ENCODE measurements at regions not wholly inside any gene's neighbourhood (a gene's known extent, or its start where the extent isn't known, plus 50 kb on each side); places are given as distances from the start of the nearest gene placed in this dataset.

DNA sequence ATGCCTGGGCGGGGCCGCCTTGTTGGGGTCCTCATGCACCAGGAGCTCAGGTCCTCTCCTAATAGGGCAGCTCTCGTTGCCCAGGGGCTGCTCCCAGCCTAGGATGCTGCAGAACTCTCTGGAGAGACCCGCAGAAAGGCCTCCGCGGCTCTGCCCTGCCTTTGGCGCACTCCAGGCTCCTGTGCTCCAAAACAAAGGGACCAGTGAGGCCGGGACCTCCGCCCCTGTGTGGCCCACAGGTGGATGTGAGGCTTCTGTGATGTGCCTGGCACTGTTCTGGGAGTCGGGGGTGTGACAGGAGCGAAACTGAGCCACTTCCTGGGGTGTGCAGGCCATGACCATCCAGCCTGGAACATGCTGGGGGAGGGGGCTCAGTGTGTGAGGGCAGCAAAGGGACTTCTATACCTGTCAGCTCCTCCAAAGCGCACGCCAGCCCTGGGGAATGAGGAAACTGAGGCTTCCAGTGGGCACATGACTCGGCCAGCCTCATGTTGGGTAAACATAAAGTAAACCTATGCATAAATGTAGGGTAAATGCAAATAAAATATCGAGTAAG, 153.2 kb downstream of the IRF8 start:
- no peak for DNase-seq (ENCODE audit: low read depth in 2 of 2, low spot score in 1 of 2)

DNA sequence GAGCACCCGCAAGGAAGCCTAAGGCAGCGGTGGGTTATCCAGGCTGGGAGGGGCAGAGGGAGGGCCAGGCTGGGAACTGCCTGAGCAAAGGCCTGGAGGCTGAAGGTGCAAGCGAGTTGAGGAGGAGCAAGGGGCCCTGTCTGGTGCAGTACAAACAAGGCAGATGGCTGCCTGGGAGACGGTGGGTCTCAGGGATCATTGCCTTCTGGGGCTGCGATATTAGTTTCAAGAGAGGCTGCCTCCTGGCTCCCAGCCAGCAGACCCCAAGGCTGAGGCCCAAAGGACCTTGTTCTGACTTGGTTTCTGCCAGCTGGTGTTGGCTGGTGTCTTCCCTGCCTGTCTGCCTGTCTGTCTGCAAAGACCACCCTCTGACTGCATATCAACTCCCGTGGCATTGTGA, 154.0 kb downstream of the IRF8 start:
- DNase-seq (ENCODE audit: low read depth in 2 of 2, low spot score in 1 of 2) = no peak

DNA sequence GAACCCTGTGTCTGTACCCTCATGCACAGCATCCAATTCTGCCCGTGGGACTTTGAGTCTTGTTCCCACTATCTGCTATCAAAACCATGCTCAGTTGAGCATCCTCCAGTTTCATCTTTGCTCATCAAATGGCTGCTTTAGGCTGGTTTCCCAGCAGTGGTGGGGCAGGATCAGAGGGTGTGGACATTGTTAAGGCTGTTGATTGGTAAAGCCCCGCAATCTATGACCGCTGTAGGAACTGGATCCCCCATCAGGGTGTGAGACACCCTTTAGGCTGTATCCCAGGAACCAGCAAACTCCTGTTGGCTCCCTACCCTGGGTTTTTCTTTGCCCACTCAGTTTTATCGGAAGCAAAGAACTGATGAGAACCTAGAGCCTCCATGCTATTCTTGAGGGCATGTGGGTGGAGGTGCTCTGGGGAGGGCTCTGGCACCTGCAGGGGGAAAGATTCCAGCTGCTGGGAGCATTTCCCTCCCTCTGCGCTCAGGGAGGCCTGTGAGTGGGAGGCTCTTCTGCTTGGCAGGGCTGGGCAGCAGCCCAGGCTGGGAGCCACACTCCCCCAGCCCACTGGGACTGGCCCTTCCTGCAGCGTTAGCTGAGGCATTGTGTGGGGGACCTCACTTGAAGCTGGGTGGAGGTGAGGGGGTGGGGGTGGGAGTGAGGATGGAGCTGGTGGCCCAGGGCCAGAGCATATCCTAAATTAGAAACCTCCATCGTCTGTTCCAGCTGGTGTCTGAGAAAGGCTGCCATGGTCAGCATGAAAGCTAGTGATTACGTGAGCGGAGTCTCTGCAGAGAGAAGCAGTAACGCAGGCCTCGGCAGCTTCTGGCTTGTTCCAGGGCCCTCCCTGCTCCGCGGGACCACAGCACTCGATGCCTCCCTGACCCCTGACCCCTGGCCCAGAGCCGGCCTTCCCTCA, 160.6 kb downstream of the IRF8 start:
- DNase-seq (ENCODE audit: low read depth in 2 of 2, low spot score in 1 of 2) = no peak

DNA sequence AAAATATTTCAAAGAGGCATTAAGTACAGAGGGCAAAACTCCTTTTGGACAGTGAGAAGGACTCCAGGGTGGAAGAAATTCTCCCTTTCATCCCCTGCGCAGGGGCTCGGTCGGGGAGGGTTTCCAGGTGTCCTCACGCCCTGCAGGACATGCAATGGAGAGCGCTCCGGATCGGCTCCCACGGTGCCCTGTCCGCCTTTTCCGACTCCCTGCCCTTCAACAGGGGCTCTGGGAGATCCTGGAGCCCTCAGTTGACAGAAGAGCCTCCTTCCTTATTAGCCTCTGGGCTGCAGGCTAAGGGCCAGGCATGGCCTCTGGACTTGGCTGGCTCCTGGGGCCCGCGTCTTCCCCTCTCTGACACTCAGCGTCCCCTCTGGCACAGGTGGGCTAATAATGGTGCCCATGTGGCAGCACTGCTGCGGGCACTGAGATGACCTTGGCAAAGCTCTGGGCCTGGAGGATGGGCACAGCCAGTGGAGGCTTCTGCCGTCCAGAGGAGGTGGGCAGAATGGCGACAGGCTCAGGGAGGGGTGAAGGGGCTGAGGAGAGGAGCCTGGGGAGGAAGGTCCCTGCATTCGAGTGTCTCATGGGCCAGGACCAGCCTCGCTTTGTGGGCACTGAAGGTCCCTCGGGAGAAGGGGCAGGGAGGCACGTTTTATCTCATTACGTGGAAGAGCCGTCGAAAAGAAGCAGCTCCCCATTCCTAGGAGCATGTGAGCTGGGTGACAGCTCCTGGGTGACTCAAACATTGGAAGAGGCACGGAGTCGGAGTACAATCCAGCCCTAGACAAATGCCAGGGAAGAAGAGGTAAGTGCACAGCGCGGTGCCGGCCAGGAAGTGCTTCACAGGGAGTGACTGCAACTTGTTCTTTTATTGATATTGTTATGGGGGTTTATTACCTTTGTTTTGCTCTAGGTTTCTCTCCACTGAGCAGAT, 161.7 kb downstream of the IRF8 start:
- no peak for DNase-seq (ENCODE audit: low read depth in 2 of 2, low spot score in 1 of 2)

DNA sequence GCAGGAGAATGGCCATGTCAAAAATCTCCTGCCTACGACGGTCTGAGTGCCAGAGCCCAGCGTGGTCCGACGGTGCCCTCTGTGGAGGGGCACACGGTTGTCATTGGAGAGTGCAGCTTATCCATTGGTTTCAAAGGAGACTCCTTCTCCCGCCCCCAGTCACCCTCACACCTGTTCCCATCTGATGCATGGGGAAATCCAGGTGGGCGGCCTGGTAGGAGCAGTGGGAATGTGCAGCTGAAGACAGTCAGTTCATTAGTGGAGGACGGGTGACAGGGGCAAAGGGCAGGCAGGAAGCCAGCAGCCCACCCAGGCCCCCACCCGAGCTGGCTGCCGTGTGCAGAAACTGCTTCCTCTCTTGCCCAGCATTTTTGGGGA, 162.3 kb downstream of the IRF8 start:
- DNase-seq (ENCODE audit: low read depth in 2 of 2, low spot score in 1 of 2) = no peak

DNA sequence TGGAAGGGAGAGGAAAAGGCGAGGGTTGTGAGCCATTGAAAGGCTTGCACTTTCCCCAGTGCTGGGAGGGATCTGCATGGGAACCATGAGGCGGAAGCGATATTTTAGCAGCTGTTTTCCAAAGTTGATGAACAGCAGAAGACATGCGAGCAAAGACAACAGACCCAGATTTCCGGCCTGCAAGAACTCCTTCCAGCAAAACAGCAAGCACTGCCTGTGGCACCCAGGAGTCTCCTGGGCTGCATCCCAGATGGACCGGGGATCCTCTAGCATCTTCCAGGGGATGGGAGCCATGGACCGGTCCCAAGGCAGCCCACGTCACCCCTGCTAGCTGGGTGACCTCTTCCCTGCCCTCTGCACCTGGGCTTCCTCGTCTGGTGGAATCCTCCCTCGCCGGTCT, 162.8 kb downstream of the IRF8 start:
- DNase-seq (ENCODE audit: low read depth in 2 of 2, low spot score in 1 of 2) = no peak

DNA sequence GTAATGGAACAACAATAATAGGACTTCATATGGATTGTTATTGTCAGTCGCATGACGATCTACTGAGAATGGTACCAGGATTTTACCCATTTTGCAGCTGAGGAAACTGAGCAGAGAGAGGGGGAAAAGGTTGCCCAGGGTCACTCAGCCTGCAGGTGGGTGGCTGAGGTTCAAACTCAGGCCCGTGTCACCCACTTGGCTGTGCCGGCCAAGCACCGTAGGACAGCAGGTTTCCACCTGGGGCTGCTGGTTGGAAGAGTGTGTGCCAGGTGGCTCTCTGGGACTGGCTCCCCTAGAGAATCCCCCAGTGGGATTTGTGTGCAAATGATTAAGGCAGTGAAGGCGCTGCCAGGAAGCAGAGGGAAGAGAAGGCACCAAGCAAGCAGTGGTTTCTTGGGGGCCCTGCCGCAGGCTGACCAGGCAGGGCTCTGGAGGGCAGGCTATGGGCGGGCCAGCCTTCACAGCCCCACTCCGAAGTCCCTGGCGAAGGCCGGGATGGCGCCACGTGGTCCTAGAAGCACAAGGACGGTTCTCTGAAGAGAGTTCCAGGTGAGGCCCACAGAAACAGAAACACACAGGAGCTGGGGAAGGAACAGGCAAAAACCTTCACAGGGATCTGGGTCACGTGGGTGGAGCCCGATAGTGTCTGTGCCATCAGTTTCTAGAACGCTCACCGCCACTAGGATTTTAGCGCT, 163.5 kb downstream of the IRF8 start:
- DNase-seq (ENCODE audit: low read depth in 2 of 2, low spot score in 1 of 2) = no peak

DNA sequence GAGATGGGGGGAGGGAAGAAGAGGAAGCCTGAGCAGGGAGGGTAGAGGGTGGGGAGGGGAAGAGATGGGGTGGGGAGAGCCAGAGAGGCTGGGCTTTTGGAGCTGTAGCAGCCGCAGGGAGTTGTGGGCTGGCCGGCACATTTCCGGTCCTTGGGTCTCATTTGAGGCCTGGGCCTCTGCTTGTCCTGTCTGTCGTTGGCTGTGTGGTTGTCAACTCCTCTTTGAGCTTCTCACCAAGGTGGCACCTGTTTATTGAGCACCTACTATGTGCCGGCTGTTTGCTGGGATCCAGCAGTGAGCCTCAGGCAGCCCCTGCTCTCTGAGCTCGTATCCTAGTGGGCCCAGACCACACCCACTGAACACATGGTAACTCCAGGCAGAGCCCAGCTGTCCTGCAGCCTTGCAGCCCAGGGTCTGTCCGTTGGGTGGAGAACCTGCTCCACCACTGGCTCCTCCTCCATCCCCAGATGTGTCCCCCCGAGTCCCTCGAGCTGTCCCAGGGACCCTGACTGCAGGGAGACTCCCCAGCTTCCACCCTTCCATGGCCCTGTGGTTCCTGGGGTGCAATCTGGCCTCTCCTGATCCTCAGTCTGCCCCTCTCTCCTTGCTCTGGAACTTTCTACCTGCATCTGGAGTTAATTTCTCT, 164.9 kb downstream of the IRF8 start:
- DNase-seq (ENCODE audit: low read depth in 2 of 2, low spot score in 1 of 2) = no peak

DNA sequence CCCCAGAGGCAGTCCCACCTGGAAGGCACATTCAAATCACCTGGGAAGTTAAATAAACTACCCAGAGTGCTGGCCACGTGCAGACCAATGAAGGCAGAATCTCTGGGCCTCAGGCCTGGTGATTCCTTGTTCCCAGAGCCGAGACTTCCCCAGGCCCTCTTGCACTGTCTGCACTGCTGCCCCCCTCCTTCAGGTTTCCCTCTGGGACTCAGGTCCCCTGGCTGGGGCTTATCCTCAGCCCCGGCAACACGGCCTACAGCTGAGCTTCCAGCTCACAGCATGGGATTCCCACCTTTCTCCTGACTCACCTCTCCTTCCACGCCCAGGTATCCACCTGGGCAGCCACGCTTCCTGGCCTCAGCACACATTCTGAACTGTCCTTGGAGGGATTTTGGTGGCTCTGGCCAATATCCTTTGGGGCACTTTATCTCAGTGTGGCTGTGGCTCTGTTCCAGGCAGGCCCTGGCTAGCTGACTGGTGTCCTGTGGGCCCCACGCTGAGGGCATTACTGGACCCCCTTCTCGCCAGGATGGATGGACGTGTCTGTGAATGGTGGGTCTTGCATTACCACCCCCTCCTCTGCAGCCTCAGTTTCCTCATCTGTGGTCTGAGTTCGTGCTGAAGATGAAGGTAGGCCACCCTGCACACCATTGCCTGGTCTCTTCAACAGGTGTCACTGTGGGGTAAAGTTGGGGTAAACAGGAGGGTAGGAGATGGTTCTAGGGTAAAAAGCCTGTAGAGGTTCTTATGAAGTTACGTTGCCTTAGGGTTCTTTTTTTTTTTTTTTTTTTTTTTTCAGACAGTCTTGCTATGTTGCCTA, 165.7 kb downstream of the IRF8 start:
- DNase-seq (ENCODE audit: low read depth in 2 of 2, low spot score in 1 of 2) = no peak

DNA sequence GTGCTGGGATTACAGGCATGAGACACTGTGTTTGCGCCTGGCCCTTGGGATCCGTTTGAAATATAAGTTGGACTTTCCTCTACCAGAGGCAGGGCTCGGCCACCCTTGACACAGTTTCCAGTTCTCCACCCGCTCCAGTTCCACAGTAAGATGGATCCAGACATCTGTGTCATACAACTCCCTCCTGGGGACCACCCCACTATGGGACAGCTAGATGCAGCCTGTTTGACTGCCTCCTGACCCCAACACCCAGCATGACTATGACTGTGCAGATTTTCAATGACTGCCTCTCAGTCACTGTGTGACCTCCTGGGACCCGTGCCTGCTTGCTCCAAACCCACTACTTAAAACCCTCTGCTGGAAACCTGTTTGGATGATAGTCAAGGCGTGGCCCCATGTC, 166.7 kb downstream of the IRF8 start:
- no peak for DNase-seq (ENCODE audit: low read depth in 2 of 2, low spot score in 1 of 2)

DNA sequence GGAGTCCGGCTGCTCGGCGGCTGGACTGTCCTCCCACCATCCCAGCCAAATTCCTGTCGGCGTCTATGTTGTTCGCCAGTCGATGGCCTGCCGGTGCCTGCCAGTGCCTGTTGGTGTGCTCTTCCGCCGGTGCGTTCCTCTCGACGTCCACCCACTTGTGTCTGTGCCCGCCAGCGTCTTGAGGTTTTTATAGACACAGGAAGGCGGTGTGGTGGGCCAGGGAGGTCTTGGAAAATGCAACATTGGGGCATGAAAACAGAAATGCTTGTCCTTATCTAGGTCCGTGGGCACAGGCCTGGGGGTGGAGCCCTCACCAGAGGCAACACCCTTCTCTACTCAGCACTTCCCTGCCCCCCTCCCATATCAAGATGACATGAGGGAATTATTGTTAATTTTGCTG, 167.8 kb downstream of the IRF8 start:
- DNase-seq (ENCODE audit: low read depth in 2 of 2, low spot score in 1 of 2) = no peak

DNA sequence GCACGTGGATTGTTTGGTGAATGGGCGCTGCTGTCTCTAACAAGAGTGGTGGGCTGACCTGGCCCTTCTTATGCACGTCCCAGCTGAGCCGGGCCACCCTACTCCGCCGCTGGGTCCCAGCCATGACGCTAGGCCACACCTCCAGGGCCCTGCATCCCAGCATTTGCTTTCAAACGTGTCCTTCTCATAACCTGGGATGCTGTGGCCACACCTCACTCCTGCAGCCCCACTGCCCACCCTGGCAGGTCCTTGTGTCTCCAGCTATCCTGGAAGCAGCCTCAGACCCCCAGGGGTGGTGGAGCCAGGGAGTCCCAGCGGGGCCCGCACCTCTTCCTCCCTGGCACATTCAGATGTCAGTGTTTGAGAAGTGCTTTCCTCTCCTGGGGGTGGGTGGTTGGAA, 168.6 kb downstream of the IRF8 start:
- DNase-seq (ENCODE audit: low read depth in 2 of 2, low spot score in 1 of 2) = no peak

DNA sequence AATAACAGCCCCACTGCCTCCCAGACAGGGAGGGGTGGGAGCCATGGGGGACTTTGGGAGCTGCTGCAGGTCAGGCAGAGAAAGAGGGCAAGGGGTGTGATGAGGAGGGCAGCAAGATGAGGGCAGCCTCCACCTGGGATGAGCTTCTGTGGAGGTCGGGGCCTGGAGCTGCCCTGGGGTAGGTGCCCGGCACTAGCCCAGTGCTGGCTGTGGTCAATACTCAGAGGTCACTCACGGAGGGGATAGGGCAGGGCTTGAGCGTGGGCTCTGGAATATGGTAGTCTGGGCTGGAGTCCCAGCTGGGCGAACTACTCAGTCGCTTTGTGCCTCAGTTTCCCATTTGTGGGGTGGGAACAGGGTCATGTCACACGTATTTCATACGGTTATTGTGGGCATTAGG, 169.0 kb downstream of the IRF8 start:
- no peak for DNase-seq (ENCODE audit: low read depth in 2 of 2, low spot score in 1 of 2)

DNA sequence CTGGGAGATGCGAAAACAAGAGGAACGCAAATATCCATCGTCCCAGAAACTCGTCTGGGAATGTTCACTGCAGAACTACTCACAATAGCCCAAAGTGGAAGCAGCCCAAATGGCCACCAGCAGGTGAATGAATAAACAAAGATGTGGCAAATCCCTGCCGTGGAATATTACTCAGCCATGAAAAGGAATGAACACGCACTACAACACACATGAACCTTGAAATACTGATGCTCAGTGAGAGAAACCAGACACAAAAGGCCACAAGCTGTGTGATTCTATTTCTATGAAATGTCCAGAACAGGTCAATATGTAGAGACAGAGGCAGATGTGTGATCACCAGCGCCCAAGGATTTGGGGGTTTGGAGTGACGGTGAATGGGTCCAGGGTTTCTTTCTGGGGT, 169.8 kb downstream of the IRF8 start:
- DNase-seq (ENCODE audit: low read depth in 2 of 2, low spot score in 1 of 2) = no peak

DNA sequence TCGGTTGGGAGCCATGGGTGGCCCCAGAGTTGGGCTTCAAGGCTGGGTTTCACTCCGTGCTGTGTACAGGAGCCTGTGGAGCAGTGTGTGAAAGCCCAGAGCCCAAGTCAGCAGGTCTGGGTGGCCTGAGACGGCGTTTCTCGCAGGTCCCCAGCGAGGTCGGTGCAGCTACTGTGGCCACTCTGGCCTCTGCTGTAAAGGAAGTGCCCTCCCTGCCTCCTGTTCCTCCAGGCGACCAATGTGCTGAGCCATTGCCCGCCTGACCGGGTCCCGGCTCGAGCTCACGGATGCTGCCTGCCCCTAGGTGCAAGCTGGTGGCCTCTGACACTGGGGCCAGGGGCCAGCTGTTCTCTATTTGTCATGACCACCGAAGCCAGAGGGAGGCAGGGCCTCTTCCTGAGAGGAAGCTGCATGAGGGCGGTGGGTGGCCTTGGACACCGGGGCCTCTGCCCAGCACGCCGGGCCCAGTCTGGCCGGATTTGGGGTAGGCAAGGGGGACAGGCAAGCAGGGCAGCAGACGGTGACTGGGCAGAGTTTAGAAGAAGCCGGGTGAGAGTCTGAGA, 170.9 kb downstream of the IRF8 start:
- no peak for DNase-seq (ENCODE audit: low read depth in 2 of 2, low spot score in 1 of 2)

DNA sequence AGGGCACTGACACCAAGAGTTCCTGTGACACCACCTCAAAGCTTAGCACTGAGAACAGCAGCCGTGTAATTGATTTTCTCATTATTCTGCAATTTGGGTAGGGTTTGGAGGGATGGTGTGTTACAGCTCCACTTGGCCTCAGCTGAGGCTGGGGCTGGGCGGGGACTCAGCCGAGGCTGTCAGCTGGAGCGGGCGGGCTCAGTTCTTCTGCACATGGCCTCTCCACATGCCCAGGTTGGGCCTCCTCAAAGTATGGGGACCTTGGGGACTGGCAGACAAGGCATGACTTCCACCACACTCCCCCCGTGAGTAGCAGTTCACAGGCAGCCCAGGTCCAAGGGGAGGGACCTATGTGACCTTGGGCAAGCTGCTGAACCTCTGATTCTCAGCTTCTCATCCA, 171.5 kb downstream of the IRF8 start:
- DNase-seq (ENCODE audit: low read depth in 2 of 2, low spot score in 1 of 2) = no peak

DNA sequence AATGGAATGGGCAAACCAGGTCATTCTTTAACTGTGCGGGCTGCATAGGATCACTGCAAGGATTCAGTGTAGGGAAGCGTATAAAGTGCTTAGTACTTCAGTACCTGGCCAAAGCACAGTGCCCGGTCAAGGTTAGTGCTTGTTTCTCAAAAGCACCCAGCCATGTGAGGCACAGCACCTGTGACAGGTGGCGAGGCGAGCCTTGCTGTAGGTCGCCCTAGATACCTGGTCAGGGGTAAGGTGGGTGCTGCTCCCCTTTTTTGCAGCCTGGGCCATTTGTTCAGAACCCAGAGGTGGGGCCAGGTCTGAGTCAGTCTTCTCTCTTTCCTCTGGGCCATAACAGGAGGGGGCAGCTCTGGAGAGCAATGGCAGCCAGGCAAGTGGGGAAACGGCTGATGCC, 172.0 kb downstream of the IRF8 start:
- DNase-seq (ENCODE audit: low read depth in 2 of 2, low spot score in 1 of 2) = no peak

DNA sequence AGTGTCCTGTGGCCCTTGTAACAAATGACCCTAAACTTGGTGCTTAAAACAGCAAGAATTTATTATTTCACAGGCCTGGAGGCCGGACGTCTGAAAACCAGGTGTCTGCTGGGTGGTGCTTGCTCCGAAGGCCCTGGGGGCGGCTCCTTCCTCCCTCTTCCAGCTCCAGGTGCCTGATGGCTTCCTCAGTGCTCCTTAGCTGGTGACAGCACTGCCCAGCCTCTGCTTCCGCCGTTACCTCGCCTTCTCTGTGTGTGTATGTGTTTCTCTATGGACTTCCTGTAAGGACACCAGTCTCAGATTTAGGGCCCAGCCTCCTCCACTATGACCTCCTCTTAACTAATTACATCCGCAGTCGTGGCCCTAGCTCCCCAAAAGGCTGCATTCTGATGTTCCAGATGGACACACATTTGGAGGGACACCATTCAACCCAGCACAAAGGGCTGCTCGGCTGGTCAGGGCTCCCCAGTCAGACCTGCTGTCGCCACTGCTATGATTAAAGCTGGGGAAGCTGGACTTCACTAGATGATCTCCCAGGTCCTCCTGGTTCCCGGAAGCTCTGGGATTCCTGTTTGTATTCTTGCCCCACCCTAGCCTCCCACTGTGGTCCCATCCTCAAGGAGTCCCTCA, 172.8 kb downstream of the IRF8 start:
- DNase-seq (ENCODE audit: low read depth in 2 of 2, low spot score in 1 of 2) = no peak
